T-helper 2 cell treated with Interferon-gamma antibody and Interleukin-4, amounts not matched to agents 5 μg/mL and 100 μg/mL, for 36 hours (primary cell): ENCODE measurements at regions not wholly inside any gene's neighbourhood (a gene's known extent, or its start where the extent isn't known, plus 50 kb on each side); places are given as distances from the start of the nearest gene placed in this dataset.
A peak's percentile ranks its signal among the peaks of the same experiment; 100 is the strongest.

Experiments used
- DNase-seq: peaks from one replicate; pipeline ENCODE4 v3.0.0; 2021; ENCODE audit warnings: low spot score
- H3K27ac Mint-ChIP-seq: one replicate; pipeline ENCODE4 v1.8.0; 2021; ENCODE audit warnings: mild to moderate bottlenecking, mixed read lengths
- H3K27me3 Mint-ChIP-seq: one replicate; pipeline ENCODE4 v1.8.0; 2021; ENCODE audit warnings: low read depth, mixed read lengths
- H3K36me3 Mint-ChIP-seq: one replicate; pipeline ENCODE4 v1.8.0; 2021; ENCODE audit warnings: low read depth, mixed read lengths
- H3K4me1 Mint-ChIP-seq: one replicate; pipeline ENCODE4 v1.8.0; 2021; ENCODE audit warnings: low read depth, mixed read lengths
- H3K4me3 Mint-ChIP-seq: one replicate; pipeline ENCODE4 v1.8.0; 2022; ENCODE audit warnings: mild to moderate bottlenecking, moderate library complexity, mixed read lengths
- H3K9me3 Mint-ChIP-seq: one replicate; pipeline ENCODE4 v1.8.0; 2021; ENCODE audit warnings: mixed read lengths

DNA sequence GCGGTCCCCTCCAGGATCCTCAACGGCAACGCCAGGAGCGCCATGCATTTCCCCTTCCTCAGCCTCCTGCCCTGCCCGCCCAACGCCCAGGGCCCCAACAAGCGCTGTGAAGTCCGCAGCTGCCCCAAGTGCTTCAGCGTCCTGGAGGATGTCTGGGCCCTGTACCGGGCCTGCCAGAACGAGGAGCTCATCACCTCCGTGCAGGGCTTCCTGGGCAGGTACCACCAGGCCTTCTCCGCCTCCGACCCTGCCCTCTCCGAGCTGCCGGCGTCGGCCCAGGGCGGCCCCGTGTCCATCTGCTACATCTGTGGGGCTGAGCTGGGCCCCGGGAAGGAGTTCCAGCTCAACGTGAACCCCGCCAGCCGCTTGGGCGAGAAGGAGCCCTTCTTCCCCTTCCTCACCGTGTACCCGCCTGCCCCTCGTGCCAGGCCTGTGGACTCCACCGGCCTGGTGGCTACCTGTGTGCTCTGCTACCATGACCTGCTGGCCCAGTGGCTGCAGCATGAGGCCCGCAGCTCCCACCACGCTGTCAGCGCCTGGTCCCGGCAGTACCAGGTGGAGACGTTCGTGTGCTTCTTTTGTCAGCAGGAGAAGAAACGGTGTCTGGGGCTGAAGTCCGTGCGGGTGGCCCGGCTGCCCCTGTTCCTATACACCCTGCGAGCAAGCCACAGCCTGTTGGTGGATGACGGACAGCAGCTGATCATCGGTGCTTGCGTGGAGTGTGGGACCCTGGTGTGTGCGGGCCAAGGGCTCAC, 58.9 kb upstream of the CIBAR2 start:
- H3K4me3 Mint-ChIP-seq, result peak overlapping the region; percentile 42
- H3K9me3 Mint-ChIP-seq, result no peaks in the 10 kb centered on the region
- no peak for DNase-seq
- no peaks in the 10 kb centered on the region for H3K4me1 Mint-ChIP-seq
- H3K27ac Mint-ChIP-seq, result no peak overlapping the region
- H3K27me3 Mint-ChIP-seq, result peaks cover 62% of the 10 kb centered on the region
- H3K36me3 Mint-ChIP-seq, result no peaks in the 10 kb centered on the region

GRCh38 chr16:85171759-85172454, 59.6 kb upstream of the CIBAR2 start:
- H3K27me3 Mint-ChIP-seq, result peaks cover 57% of the 10 kb centered on the region
- H3K36me3 Mint-ChIP-seq, result no peaks in the 10 kb centered on the region
- no peak for DNase-seq
- no peak overlapping the region for H3K4me3 Mint-ChIP-seq
- no peak overlapping the region for H3K27ac Mint-ChIP-seq
- no peaks in the 10 kb centered on the region for H3K4me1 Mint-ChIP-seq
- H3K9me3 Mint-ChIP-seq, result no peaks in the 10 kb centered on the region

DNA sequence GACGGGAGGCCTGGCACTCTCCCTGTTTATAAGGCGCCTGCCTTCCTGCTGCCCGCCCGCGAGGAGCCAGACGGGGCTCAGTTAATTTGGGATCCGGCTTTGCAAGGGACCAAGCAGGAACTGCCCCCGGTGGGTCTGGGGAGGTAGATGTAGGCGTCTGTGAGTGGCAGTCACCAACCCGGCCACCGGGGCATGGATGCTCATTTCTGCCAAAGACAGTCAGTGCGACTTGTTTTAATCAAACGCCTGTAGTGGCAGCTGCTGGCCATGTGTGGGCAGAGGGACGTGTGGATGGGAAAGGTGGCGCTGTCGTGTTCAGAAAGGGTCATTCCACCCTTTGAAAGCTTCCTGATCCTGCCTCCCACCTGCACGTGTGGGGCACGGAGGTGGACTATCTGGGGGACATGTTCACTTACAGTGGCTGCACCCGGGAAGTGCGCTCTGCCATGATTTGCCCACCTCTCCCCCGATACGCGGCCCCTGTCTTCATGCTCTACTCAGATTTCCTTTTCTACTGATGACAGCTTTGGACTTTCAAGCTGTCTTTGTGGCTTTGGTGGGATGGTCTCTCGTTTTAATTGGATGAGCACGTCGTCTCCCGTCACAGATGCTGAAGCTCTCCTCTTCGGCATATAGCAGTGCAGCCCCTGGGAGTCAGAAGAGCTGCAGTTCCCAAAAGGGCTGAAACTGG, 60.3 kb upstream of the CIBAR2 start:
- no peak overlapping the region for H3K4me3 Mint-ChIP-seq
- H3K27ac Mint-ChIP-seq, result no peak overlapping the region
- H3K36me3 Mint-ChIP-seq, result no peaks in the 10 kb centered on the region
- no peaks in the 10 kb centered on the region for H3K4me1 Mint-ChIP-seq
- no peak for DNase-seq
- no peaks in the 10 kb centered on the region for H3K9me3 Mint-ChIP-seq
- H3K27me3 Mint-ChIP-seq, result peaks cover 51% of the 10 kb centered on the region

DNA sequence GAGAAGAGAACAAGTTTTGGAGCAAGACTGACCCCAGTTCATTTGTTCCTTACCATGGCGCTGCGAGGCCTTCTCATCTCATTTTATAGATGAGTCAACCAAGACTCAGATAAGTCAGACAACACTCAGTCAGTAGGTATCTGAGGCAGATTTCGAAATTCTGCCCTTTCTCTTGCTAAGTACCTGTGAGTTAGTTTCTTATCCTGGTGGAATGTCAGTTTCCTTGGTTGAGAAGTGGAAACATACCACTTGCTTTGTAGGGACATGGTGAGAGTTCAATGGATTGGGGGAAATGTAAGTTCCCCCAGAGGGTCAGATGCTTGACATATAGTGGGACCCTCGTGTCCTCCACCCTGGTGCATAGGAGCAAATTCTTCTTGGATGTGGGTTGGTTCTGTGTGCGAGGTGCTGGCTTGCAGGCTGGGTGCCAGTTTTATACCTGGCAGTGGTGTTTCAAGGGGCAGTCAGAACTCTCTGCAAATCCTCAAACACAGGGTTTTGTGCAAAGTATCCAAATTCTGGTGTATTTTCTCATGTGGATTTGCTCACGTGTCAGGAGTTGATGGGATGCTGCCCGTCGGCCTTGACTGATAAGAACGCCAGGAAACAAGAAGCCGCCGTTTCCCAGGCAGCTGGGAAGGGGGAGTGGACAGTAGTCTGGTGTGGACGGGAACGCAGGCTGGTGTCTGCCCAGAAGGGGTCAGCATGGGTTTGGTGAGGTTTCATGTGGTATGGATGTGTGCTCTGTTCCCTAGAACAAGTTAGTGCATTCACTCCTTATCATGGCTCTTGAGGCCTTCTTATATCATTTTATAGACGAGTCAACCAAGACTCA, 61.1 kb upstream of the CIBAR2 start:
- no peak overlapping the region for H3K27ac Mint-ChIP-seq
- H3K9me3 Mint-ChIP-seq, result no peaks in the 10 kb centered on the region
- H3K27me3 Mint-ChIP-seq, result peaks cover 44% of the 10 kb centered on the region
- no peaks in the 10 kb centered on the region for H3K36me3 Mint-ChIP-seq
- no peak for DNase-seq
- no peak overlapping the region for H3K4me3 Mint-ChIP-seq
- no peaks in the 10 kb centered on the region for H3K4me1 Mint-ChIP-seq

DNA sequence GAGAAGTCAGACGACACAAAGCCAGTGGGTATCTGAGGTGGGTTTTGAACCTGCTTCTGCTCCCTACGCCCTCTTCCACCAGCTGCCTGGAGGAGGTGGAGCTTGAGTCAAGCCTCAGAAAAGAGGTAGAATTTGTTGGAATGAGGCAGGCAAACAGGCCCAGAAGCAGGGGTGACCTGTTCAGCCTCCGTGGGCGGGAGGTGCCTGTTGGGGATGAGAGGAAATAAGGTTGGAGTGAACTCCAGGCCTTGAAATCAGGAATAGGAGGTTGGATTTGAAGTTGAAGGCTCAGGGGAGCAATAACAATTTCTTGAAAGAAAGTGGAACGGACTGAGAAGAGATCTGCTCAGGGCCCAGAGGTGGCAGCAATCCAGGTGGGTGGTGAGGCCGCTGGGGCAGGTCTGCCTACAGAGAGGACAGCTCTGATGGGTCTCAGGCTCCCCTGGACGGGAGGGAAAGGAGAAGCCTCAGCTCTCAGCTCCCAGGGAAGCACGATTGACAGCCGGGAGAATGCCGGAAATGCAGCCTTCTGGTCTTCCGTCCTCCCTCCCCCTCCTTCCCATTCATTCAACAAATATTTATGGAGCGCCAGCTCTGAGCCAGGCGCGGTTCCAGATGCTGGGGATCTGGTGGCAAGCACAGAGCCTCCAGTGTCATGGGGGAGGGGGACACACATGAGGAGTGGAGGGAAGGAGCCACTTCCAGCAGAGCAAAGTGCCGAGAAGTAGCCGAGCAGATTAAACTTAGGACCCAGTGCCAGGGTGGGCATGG, 61.9 kb upstream of the CIBAR2 start:
- no peak overlapping the region for H3K27ac Mint-ChIP-seq
- peaks cover 39% of the 10 kb centered on the region for H3K27me3 Mint-ChIP-seq
- no peak for DNase-seq
- no peaks in the 10 kb centered on the region for H3K9me3 Mint-ChIP-seq
- no peaks in the 10 kb centered on the region for H3K36me3 Mint-ChIP-seq
- no peak overlapping the region for H3K4me3 Mint-ChIP-seq
- no peaks in the 10 kb centered on the region for H3K4me1 Mint-ChIP-seq

DNA sequence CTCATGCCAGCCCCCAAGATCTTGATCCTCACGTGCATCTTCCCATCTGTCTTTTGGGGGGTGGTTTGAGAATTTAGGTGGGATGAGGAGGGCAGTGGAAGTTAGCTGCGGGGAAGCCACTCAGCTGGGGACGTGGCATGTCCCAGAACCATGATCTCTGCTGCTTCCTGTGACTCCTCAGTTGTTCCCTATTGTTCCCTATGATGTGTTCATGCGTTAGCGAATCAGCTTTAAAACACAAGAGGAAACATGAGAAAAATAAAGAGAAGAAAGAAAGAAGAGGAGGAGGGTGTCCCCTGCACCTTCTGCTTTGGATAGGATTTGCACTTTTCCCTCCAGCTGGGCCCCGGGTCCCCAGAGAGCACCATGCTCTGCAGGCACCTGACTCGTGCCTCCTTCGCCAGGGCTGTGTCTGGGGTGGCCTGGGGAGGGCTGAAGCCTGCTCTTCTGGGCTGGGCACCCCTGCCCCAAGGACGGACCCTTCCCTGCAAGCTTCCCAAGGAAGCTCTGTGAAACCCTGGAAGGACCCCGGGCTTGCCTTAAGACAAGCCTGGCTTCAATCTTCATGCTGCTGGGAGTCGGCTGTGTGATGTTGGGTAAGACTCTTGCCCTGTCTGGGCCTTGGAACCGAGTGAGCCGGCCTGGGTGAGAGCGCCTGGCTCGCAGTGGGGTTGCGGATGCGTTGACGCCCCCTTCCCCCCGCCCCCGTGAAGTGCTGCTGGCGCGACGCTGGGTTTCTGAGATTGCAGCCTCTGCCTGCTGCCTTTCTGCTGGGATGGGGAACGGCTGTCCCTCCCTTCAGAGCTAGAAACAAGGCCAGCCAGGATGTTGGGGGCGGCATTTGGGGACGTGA, 62.8 kb upstream of the CIBAR2 start:
- H3K27ac Mint-ChIP-seq, result no peak overlapping the region
- no peaks in the 10 kb centered on the region for H3K9me3 Mint-ChIP-seq
- peaks cover 39% of the 10 kb centered on the region for H3K27me3 Mint-ChIP-seq
- H3K4me3 Mint-ChIP-seq, result no peak overlapping the region
- DNase-seq, result no peak
- H3K4me1 Mint-ChIP-seq, result no peaks in the 10 kb centered on the region
- no peaks in the 10 kb centered on the region for H3K36me3 Mint-ChIP-seq

DNA sequence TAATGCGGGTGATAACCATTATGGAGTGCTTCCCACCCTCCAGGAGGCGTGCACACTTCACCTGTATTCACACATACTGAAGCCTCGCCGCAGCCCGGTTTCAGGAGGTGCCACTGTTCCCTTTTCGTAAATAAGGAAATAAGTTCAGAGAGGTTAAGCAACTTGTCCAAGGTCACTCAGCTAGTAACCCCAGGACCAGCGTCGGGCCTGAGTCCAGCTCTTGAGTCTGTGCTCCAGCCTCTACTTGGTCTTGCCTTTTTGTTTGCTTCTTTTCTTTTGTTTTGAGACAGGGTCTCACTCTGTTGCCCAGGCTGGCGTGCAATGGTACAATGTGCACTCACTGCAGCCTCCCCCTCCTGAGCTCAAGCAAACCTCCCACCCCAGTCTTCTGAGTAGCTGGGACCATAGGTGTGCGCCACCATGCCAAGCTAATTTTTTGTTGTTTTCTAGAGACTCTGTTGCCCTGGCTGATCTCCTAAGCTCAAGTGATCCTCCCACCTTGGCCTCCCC, 63.5 kb upstream of the CIBAR2 start:
- no peak for DNase-seq
- H3K27ac Mint-ChIP-seq, result no peak overlapping the region
- peaks cover 34% of the 10 kb centered on the region for H3K27me3 Mint-ChIP-seq
- no peaks in the 10 kb centered on the region for H3K9me3 Mint-ChIP-seq
- no peak overlapping the region for H3K4me3 Mint-ChIP-seq
- H3K4me1 Mint-ChIP-seq, result no peaks in the 10 kb centered on the region
- no peaks in the 10 kb centered on the region for H3K36me3 Mint-ChIP-seq

DNA sequence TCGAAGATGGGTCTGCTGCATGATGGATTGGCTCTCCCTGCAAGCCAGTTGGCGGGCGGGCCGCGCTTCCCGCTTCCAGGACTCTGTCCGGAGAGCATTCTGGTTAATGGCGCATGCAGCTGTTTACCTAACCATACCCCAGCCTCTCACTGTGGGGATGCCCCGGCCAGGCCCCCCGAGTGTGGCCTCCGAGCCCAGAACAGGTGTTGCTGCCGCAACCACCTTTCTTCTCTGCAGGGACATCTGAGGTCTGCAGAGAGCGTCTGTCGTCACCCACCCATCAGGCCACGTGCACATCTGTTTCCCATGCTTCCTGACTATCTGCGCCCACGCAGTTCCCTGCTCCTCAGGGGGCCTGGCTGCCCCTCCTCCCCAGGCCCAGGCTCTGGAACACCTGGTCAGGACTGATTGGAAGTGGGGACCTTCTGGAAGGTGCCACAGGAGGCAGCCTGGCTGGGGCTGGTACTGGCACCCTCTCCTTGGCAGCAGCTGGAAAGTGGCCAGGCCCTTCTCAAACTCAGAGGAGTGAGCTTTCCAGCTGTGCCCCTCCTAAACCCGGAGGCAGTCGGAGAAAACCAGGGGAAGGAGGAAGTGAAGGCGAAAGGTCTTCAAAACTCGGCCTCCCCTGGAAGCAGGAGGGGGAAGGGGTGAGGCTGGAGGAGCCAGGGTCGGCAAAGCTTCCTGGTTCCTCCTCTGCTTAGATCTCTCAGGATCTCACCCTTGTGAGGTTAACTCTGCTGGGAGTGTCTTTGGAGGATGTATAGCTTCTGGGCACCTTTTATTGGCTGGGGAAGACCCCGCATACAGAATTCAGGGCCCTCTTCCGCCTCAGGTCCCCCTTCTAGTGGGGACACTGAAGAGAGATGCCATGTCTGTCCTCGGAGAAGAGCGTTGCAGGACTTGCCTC, 64.5 kb upstream of the CIBAR2 start:
- Mint-ChIP-seq H3K9me3 (no peaks in the 10 kb centered on the region), H3K4me3 (no peak overlapping the region), H3K4me1 (no peaks in the 10 kb centered on the region), H3K36me3 (no peaks in the 10 kb centered on the region), H3K27me3 (peaks cover 27% of the 10 kb centered on the region), H3K27ac (no peak overlapping the region)
- DNase-seq, result no peak

- H3K4me3 Mint-ChIP-seq, result no peak overlapping the region
- no peak for DNase-seq
- peaks cover 20% of the 10 kb centered on the region for H3K27me3 Mint-ChIP-seq
- no peaks in the 10 kb centered on the region for H3K9me3 Mint-ChIP-seq
- H3K27ac Mint-ChIP-seq, result no peak overlapping the region
- no peaks in the 10 kb centered on the region for H3K4me1 Mint-ChIP-seq
- H3K36me3 Mint-ChIP-seq, result no peaks in the 10 kb centered on the region
Observed at GRCh38 chr16:85177448-85177846, 65.2 kb upstream of the CIBAR2 start.

DNA sequence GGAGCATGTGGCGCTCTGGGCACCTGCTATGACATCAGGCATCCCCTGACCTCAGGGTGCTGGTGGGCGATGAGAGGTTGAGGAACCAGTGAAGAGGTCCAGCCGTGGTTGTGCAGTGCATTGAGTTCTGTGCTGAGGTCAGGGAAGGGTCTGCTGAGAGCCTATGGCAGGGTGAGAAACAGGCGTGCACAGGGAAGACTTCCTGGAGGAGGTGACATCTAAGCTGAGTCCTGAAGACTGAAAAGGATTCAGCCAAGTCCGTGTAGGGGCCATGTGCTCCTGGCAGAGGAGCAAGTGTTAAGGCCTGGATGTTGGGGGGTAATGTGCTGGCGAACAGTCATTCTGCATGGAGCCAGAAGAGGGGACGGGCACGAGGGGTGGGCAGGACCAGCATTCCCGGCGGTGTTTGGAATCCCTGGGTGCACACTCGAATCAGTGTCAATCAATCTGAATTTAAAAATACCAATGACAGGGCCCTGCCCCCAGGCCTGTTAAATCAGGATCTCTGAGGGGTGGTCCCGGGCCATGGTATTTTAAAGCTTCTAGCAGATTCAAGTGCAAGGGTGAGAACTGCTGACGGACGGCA, 65.8 kb upstream of the CIBAR2 start:
- no peaks in the 10 kb centered on the region for H3K9me3 Mint-ChIP-seq
- H3K4me1 Mint-ChIP-seq, result no peaks in the 10 kb centered on the region
- H3K36me3 Mint-ChIP-seq, result no peaks in the 10 kb centered on the region
- no peak for DNase-seq
- no peak overlapping the region for H3K4me3 Mint-ChIP-seq
- H3K27me3 Mint-ChIP-seq, result peaks cover 14% of the 10 kb centered on the region
- H3K27ac Mint-ChIP-seq, result no peak overlapping the region

GRCh38 chr16:85178596-85178995, 66.3 kb upstream of the CIBAR2 start:
- H3K4me1 Mint-ChIP-seq, result no peaks in the 10 kb centered on the region
- no peak for DNase-seq
- no peaks in the 10 kb centered on the region for H3K36me3 Mint-ChIP-seq
- no peak overlapping the region for H3K4me3 Mint-ChIP-seq
- no peak overlapping the region for H3K27ac Mint-ChIP-seq
- peaks cover 10% of the 10 kb centered on the region for H3K27me3 Mint-ChIP-seq
- peaks cover 2% of the 10 kb centered on the region for H3K9me3 Mint-ChIP-seq
